HG03521 (cell line): ENCODE measurements at regions not wholly inside any gene's neighbourhood (a gene's known extent, or its start where the extent isn't known, plus 50 kb on each side); places are given as distances from the start of the nearest gene placed in this dataset.
"Not testable (repeated sequence)": the region's sequence is repeated elsewhere in the genome, so short reads cannot be mapped to it uniquely, and the experiment has no call there.

Experiments
- ATAC-seq: cut with Tn5 transposase; IDR thresholded peaks from one replicate; pipeline ENCODE4 v1.9.1; 2021; ENCODE audit warnings: mild to moderate bottlenecking, moderate library complexity; ENCODE audit not compliant: unreplicated experiment

GRCh38 chr9:124164811-124165210 is 92.9 kb upstream of the NEK6 start:
- ATAC-seq: no peak

GRCh38 chr9:124174433-124174832 is 83.3 kb upstream of the NEK6 start:
- ATAC-seq: no peak

GRCh38 chr9:124177522-124177921 is 80.2 kb upstream of the NEK6 start:
- not testable (repeated sequence) for ATAC-seq

- no peak for ATAC-seq
Measured at GRCh38 chr9:124179196-124180071, 78.3 kb upstream of the NEK6 start.

- no peak for ATAC-seq
Measured at GRCh38 chr9:124180557-124180956, 77.2 kb upstream of the NEK6 start.

- ATAC-seq: no peak
Measured at GRCh38 chr9:124182741-124183140, 75.0 kb upstream of the NEK6 start.

- no peak for ATAC-seq
Measured at GRCh38 chr9:124183772-124184171, 74.0 kb upstream of the NEK6 start.

- ATAC-seq: no peak
Measured at GRCh38 chr9:124185413-124185812, 72.3 kb upstream of the NEK6 start.

- ATAC-seq: no peak
Measured at GRCh38 chr9:124187311-124187710, 70.4 kb upstream of the NEK6 start.

- no peak for ATAC-seq
Measured at GRCh38 chr9:124188331-124189110, 69.2 kb upstream of the NEK6 start.

GRCh38 chr9:124190761-124191160 is 67.0 kb upstream of the NEK6 start:
- no peak for ATAC-seq

GRCh38 chr9:124191691-124192395 is 65.9 kb upstream of the NEK6 start:
- no peak for ATAC-seq

- ATAC-seq: no peak
Measured at GRCh38 chr9:124196814-124197176, 61.0 kb upstream of the NEK6 start.

GRCh38 chr9:124197177-124198095 is 60.3 kb upstream of the NEK6 start:
- ATAC-seq: peak; percentile 54

GRCh38 chr9:124198331-124198730 is 59.4 kb upstream of the NEK6 start:
- ATAC-seq: no peak

- ATAC-seq: no peak
Measured at GRCh38 chr9:124198948-124199347, 58.8 kb upstream of the NEK6 start.

- no peak for ATAC-seq
Measured at GRCh38 chr9:124199474-124199873, 58.3 kb upstream of the NEK6 start.

GRCh38 chr9:124202447-124202971 is 55.2 kb upstream of the NEK6 start:
- peak; percentile 70 for ATAC-seq

- no peak for ATAC-seq
Measured at GRCh38 chr9:124205686-124206352, 51.9 kb upstream of the NEK6 start.

- no peak for ATAC-seq
Measured at GRCh38 chr9:124206391-124206790, 51.4 kb upstream of the NEK6 start.
